H9 (cell line): ENCODE measurements at regions not wholly inside any gene's neighbourhood (a gene's known extent, or its start where the extent isn't known, plus 50 kb on each side); places are given as distances from the start of the nearest gene placed in this dataset.

ENCODE experiments used
- DNase-seq: peaks from one replicate; pipeline ENCODE4 v3.0.0-alpha.2; 2017
- H2AFZ ChIP-seq: one replicate; pipeline ENCODE4 v1.6.1; 2013; ENCODE audit warnings: mild to moderate bottlenecking, low read length, control low read depth, moderate library complexity
- H2AK5ac ChIP-seq: 2 replicates; pipeline ENCODE4 v1.6.1; 2013; ENCODE audit warnings: low read length, control low read depth, mixed read lengths; ENCODE audit not compliant: insufficient read length
- H2BK120ac ChIP-seq: one replicate; pipeline ENCODE4 v1.6.1; 2013; ENCODE audit warnings: low read depth, mild to moderate bottlenecking, low read length, control low read depth, inconsistent platforms; ENCODE audit not compliant: poor library complexity, severe bottlenecking
- H2BK12ac ChIP-seq: 2 replicates; pipeline ENCODE4 v1.6.1; 2013; ENCODE audit warnings: low read length, control low read depth, mixed read lengths, low read depth; ENCODE audit not compliant: insufficient read length
- H2BK15ac ChIP-seq: 2 replicates; pipeline ENCODE4 v1.6.1; 2013; ENCODE audit warnings: low read depth, low read length, control low read depth
- H2BK20ac ChIP-seq: one replicate; pipeline ENCODE4 v1.6.1; 2013; ENCODE audit warnings: low read depth, mild to moderate bottlenecking, low read length, control low read depth, inconsistent platforms; ENCODE audit not compliant: poor library complexity, severe bottlenecking
- H2BK5ac ChIP-seq: 2 replicates; pipeline ENCODE4 v1.6.1; 2013; ENCODE audit warnings: low read length, control low read depth, mixed read lengths; ENCODE audit not compliant: insufficient read length
- H3K14ac ChIP-seq: 2 replicates; pipeline ENCODE4 v1.6.1; 2013; ENCODE audit warnings: low read length, control low read depth; ENCODE audit not compliant: insufficient read depth
- H3K18ac ChIP-seq: 2 replicates; pipeline ENCODE4 v1.6.1; 2013; ENCODE audit warnings: low read depth, mild to moderate bottlenecking, mixed read lengths, low read length, control low read depth; ENCODE audit not compliant: insufficient read length
- H3K23ac ChIP-seq: 2 replicates; pipeline ENCODE4 v1.6.1; 2013; ENCODE audit warnings: low read length, control low read depth, mixed read lengths, low read depth; ENCODE audit not compliant: insufficient read length
- H3K23me2 ChIP-seq: 2 replicates; pipeline ENCODE4 v1.6.1; 2013; ENCODE audit warnings: low read depth, mild to moderate bottlenecking, mixed read lengths, low read length, control low read depth; ENCODE audit not compliant: insufficient read length, poor library complexity, severe bottlenecking
- H3K27ac ChIP-seq: 2 replicates; pipeline ENCODE4 v1.5.1; 2013; ENCODE audit warnings: low read length, control low read depth, mixed read lengths, low read depth; ENCODE audit not compliant: insufficient read length
- H3K27me3 ChIP-seq: 2 replicates; pipeline ENCODE4 v1.6.1; 2013; ENCODE audit warnings: low read length, control low read depth, inconsistent platforms; ENCODE audit not compliant: insufficient read depth
- H3K4ac ChIP-seq: 2 replicates; pipeline ENCODE4 v1.6.1; 2013; ENCODE audit warnings: low read depth, mild to moderate bottlenecking, control low read depth, inconsistent platforms, low read length, moderate library complexity
- H3K4me1 ChIP-seq: 2 replicates; pipeline ENCODE4 v1.6.1; 2013; ENCODE audit warnings: low read length, control low read depth, inconsistent platforms; ENCODE audit not compliant: insufficient read depth
- H3K4me2 ChIP-seq: 2 replicates; pipeline ENCODE4 v1.6.1; 2013; ENCODE audit warnings: low read length, control low read depth, mixed read lengths; ENCODE audit not compliant: insufficient read length, insufficient read depth
- H3K56ac ChIP-seq: 2 replicates; pipeline ENCODE4 v1.6.1; 2013; ENCODE audit warnings: low read depth, mild to moderate bottlenecking, mixed read lengths, low read length, control low read depth; ENCODE audit not compliant: insufficient read length
- H3K79me1 ChIP-seq: 2 replicates; pipeline ENCODE4 v1.6.1; 2013; ENCODE audit warnings: low read depth, mild to moderate bottlenecking, moderate library complexity, low read length, control low read depth, inconsistent platforms; ENCODE audit not compliant: insufficient read depth, poor library complexity, severe bottlenecking
- H3K79me2 ChIP-seq: 2 replicates; pipeline ENCODE4 v1.6.1; 2013; ENCODE audit warnings: low read length, control low read depth, inconsistent platforms; ENCODE audit not compliant: insufficient read depth
- H3K9ac ChIP-seq: 2 replicates; pipeline ENCODE4 v1.6.1; 2013; ENCODE audit warnings: low read length, control low read depth, mixed read lengths; ENCODE audit not compliant: insufficient read length; ENCODE audit errors: extremely low read depth
- H3K9me3 ChIP-seq: one replicate; pipeline ENCODE4 v1.6.1; 2013; ENCODE audit warnings: low read depth, low read length, inconsistent platforms; ENCODE audit not compliant: control insufficient read depth
- H3T11ph ChIP-seq: one replicate; pipeline ENCODE4 v1.6.1; 2013; ENCODE audit warnings: mild to moderate bottlenecking, low read length, control low read depth, inconsistent platforms
- H4K20me1 ChIP-seq: one replicate; pipeline ENCODE4 v1.6.1; 2013; ENCODE audit not compliant: control insufficient read depth, insufficient read length, insufficient read depth
- H4K5ac ChIP-seq: 2 replicates; pipeline ENCODE4 v1.6.1; 2013; ENCODE audit warnings: low read depth, mild to moderate bottlenecking, mixed read lengths, low read length, control low read depth; ENCODE audit not compliant: insufficient read length
- H4K8ac ChIP-seq: replicated peaks from 2 replicates; pipeline ENCODE4 v1.6.1; 2013; ENCODE audit warnings: low read length, control low read depth, mixed read lengths, low read depth; ENCODE audit not compliant: insufficient read length
- H4K91ac ChIP-seq: 2 replicates; pipeline ENCODE4 v1.6.1; 2013; ENCODE audit warnings: low read depth, mild to moderate bottlenecking, moderate library complexity, mixed read lengths, low read length, control low read depth; ENCODE audit not compliant: insufficient read length
- H3K27ac Mint-ChIP-seq, 3 experiments: 2 replicates in 2 of 3; 3 replicates in 1 of 3; pipeline ENCODE4 v1.8.0; 2020 to 2021; ENCODE audit warnings: mixed read lengths in 3 of 3, mild to moderate bottlenecking in 1 of 3, moderate library complexity in 1 of 3
- H3K27me3 Mint-ChIP-seq: 2 replicates; pipeline ENCODE4 v1.8.0; 2021; ENCODE audit warnings: low read depth, mild to moderate bottlenecking, moderate library complexity, mixed read lengths
- H3K36me3 Mint-ChIP-seq, 3 experiments: 2 replicates in 2 of 3; 3 replicates in 1 of 3; pipeline ENCODE4 v1.8.0; 2020 to 2021; ENCODE audit warnings: low read depth in 3 of 3, mixed read lengths in 3 of 3; ENCODE audit not compliant: insufficient read depth in 1 of 3
- H3K4me1 Mint-ChIP-seq, 2 experiments: 2 replicates each; pipeline ENCODE4 v1.8.0; 2020; ENCODE audit warnings: mixed read lengths in 2 of 2
- H3K4me3 Mint-ChIP-seq, 2 experiments: 2 replicates in 1 of 2; 3 replicates in 1 of 2; pipeline ENCODE4 v1.8.0; 2020 to 2021; ENCODE audit warnings: mild to moderate bottlenecking in 2 of 2, mixed read lengths in 2 of 2, moderate library complexity in 1 of 2
- H3K9me3 Mint-ChIP-seq, 2 experiments: 2 replicates in 1 of 2; 3 replicates in 1 of 2; pipeline ENCODE4 v1.8.0; 2020; ENCODE audit warnings: mild to moderate bottlenecking in 2 of 2, mixed read lengths in 2 of 2, moderate library complexity in 1 of 2
- WGBS: extraction: QIAGEN DNeasy Blood & Tissue Kit; methylation state at CpG from one replicate; pipeline ENCODE4 v1.1.7; 2013; ENCODE audit warnings: missing lambda C conversion rate, low lambda C conversion rate, mixed read lengths; ENCODE audit not compliant: insufficient read length; ENCODE audit errors: extremely low coverage; 5-methylcytosine and 5-hydroxymethylcytosine counted together
- TF ChIP-seq, protein P1 (sequence below): fragments of 200-600 bp; sonication (generic); conservative IDR thresholded peaks from 3 replicates; pipeline ENCODE4 v1.8.0; 2021; ENCODE audit warnings: antibody characterized with exemption, mild to moderate bottlenecking

DNA sequence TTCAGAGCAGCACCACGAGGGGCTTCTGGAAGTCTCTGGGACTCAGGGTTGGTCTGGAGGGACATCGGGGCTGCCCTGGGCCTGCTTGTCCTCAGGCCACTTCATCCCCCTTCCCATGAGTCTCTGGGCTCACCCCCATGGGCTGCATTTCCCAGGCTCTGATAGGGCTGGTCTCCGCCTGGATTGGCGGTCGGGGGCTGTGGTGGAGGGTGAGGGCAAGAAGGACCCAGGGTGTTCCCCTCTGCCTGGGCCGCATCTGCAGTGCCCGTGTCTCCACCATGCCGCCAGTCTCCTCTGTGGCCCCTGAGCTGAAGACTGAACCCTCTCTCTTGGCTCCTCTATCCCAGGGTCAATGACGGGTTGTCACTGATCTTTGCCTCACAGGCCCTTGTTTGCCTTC lies 242.1 kb downstream of the ADGRD1 start:
- H3K18ac ChIP-seq, result no peak overlapping the region
- H2AFZ ChIP-seq, result no peak overlapping the region
- no peak overlapping the region for H3T11ph ChIP-seq
- no peak overlapping the region for H4K91ac ChIP-seq
- no peak overlapping the region for H2BK20ac ChIP-seq
- no peaks in the 10 kb centered on the region for H3K79me2 ChIP-seq
- H3K9ac ChIP-seq, result no peak overlapping the region
- no peak overlapping the region for H3K4me3 Mint-ChIP-seq
- H2BK120ac ChIP-seq, result no peak overlapping the region
- peaks cover 0 to 5% of the 10 kb centered on the region in 2 experiments; a peak in 3 of 5 replicates for H3K9me3 Mint-ChIP-seq
- WGBS, result no CpG with 5 or more reads among the region's 9 CpGs
- peaks cover 42% of the 10 kb centered on the region for H3K27me3 Mint-ChIP-seq
- H3K27ac ChIP-seq, result no peak overlapping the region
- no peaks in the 10 kb centered on the region for H3K4me1 ChIP-seq
- H4K20me1 ChIP-seq, result no peaks in the 10 kb centered on the region
- H3K4me1 Mint-ChIP-seq, result no peaks in the 10 kb centered on the region
- H4K5ac ChIP-seq, result no peak overlapping the region
- no peak overlapping the region for H2BK12ac ChIP-seq
- H2BK15ac ChIP-seq, result no peak overlapping the region
- no peak overlapping the region for H3K4ac ChIP-seq
- no peak overlapping the region for H3K4me2 ChIP-seq
- H3K56ac ChIP-seq, result no peak overlapping the region
- H2BK5ac ChIP-seq, result no peak overlapping the region
- no peaks in the 10 kb centered on the region for H3K27me3 ChIP-seq
- H3K23me2 ChIP-seq, result no peaks in the 10 kb centered on the region
- H4K8ac ChIP-seq, result no peak overlapping the region
- H3K9me3 ChIP-seq, result no peaks in the 10 kb centered on the region
- DNase-seq, result peak; percentile 12
- H3K14ac ChIP-seq, result no peak overlapping the region
- no peaks in the 10 kb centered on the region for H3K79me1 ChIP-seq
- H2AK5ac ChIP-seq, result no peak overlapping the region
- H3K27ac Mint-ChIP-seq, result 0 out of 7 replicates have a peak overlapping the region, but pooled peaks of 1 of the 3 experiments have one; percentile 55
- H3K36me3 Mint-ChIP-seq, result no peaks in the 10 kb centered on the region; a peak in 2 of 7 replicates
- H3K23ac ChIP-seq, result no peak overlapping the region
- TF ChIP-seq, protein P1, sequence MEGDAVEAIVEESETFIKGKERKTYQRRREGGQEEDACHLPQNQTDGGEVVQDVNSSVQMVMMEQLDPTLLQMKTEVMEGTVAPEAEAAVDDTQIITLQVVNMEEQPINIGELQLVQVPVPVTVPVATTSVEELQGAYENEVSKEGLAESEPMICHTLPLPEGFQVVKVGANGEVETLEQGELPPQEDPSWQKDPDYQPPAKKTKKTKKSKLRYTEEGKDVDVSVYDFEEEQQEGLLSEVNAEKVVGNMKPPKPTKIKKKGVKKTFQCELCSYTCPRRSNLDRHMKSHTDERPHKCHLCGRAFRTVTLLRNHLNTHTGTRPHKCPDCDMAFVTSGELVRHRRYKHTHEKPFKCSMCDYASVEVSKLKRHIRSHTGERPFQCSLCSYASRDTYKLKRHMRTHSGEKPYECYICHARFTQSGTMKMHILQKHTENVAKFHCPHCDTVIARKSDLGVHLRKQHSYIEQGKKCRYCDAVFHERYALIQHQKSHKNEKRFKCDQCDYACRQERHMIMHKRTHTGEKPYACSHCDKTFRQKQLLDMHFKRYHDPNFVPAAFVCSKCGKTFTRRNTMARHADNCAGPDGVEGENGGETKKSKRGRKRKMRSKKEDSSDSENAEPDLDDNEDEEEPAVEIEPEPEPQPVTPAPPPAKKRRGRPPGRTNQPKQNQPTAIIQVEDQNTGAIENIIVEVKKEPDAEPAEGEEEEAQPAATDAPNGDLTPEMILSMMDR, result no peak
